ENCODE measurements at regions not wholly inside any gene's neighbourhood (a gene's known extent, or its start where the extent isn't known, plus 50 kb on each side); places are given as distances from the start of the nearest gene placed in this dataset.

DNA sequence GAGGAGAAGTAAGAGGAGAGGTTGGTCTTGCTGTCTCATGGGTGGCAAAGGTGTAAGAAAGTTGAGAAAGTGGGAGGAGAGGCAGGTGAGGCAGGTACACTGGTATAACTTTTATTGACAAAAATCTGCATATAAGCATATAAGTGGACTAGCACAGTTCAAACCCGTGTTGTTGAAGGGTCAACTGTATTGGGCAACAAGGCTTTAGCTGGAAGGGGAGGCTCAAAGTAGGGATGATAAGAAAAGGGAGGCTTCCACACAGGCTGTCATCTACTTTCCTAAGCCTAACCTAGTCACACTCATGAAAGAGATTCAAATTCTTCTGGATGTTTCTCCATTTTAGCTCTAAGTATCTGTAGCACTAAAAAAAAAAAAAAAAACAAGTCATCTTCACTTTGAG, 188.1 kb upstream of the SEMA6D start:
- H3K9me3 ChIP-seq (replicated peaks), result no peaks in the 10 kb centered on the region
- no peaks in the 10 kb centered on the region for H3K36me3 ChIP-seq
- intact Hi-C loops (cut with micrococcal nuclease), result no loop called here
- H3K27me3 ChIP-seq (ENCODE audit: low read depth), result no peaks in the 10 kb centered on the region
- TF ChIP-seq, protein P1, sequence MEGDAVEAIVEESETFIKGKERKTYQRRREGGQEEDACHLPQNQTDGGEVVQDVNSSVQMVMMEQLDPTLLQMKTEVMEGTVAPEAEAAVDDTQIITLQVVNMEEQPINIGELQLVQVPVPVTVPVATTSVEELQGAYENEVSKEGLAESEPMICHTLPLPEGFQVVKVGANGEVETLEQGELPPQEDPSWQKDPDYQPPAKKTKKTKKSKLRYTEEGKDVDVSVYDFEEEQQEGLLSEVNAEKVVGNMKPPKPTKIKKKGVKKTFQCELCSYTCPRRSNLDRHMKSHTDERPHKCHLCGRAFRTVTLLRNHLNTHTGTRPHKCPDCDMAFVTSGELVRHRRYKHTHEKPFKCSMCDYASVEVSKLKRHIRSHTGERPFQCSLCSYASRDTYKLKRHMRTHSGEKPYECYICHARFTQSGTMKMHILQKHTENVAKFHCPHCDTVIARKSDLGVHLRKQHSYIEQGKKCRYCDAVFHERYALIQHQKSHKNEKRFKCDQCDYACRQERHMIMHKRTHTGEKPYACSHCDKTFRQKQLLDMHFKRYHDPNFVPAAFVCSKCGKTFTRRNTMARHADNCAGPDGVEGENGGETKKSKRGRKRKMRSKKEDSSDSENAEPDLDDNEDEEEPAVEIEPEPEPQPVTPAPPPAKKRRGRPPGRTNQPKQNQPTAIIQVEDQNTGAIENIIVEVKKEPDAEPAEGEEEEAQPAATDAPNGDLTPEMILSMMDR (IDR thresholded peaks at IDR 0.05; ENCODE audit: borderline replicate concordance), result no peak
- no peak for DNase-seq
- H3K4me3 ChIP-seq, result no peak overlapping the region
- H3K4me1 ChIP-seq, result peaks cover 4% of the 10 kb centered on the region
- H3K27ac ChIP-seq (replicated peaks), result no peak overlapping the region

- no peak for DNase-seq
- Histone ChIP-seq H3K27me3 (ENCODE audit: low read depth) (no peaks in the 10 kb centered on the region), H3K36me3 (no peaks in the 10 kb centered on the region), H3K9me3 (replicated peaks) (no peaks in the 10 kb centered on the region), H3K4me1 (no peaks in the 10 kb centered on the region), H3K27ac (replicated peaks) (no peak overlapping the region), H3K4me3 (no peak overlapping the region)
- intact Hi-C loops (cut with micrococcal nuclease), result no loop called here
- TF ChIP-seq, protein P1 (IDR thresholded peaks at IDR 0.05; ENCODE audit: borderline replicate concordance), result no peak
Measured at GRCh38 chr15:47534673-47535072, 182.6 kb upstream of the SEMA6D start.

- no peaks in the 10 kb centered on the region for H3K4me1 ChIP-seq
- TF ChIP-seq, protein P1 (IDR thresholded peaks at IDR 0.05; ENCODE audit: borderline replicate concordance), result no peak
- no peak for DNase-seq
- intact Hi-C loops (cut with micrococcal nuclease), result no loop called here
- no peak overlapping the region for H3K4me3 ChIP-seq
- no peak overlapping the region for H3K27ac ChIP-seq (replicated peaks)
- H3K27me3 ChIP-seq (ENCODE audit: low read depth), result no peaks in the 10 kb centered on the region
- H3K9me3 ChIP-seq (replicated peaks), result no peaks in the 10 kb centered on the region
- H3K36me3 ChIP-seq, result no peaks in the 10 kb centered on the region
Measured at GRCh38 chr15:47541562-47541961, 175.7 kb upstream of the SEMA6D start.

GRCh38 chr15:47542312-47542989, 174.9 kb upstream of the SEMA6D start:
- TF ChIP-seq, protein P1 (IDR thresholded peaks at IDR 0.05; ENCODE audit: borderline replicate concordance), result no peak
- intact Hi-C loops (cut with micrococcal nuclease), result no loop called here
- Histone ChIP-seq H3K27ac (replicated peaks) (no peak overlapping the region), H3K27me3 (ENCODE audit: low read depth) (no peaks in the 10 kb centered on the region), H3K36me3 (no peaks in the 10 kb centered on the region), H3K4me1 (no peaks in the 10 kb centered on the region), H3K4me3 (no peak overlapping the region), H3K9me3 (replicated peaks) (no peaks in the 10 kb centered on the region)
- DNase-seq, result no peak

DNA sequence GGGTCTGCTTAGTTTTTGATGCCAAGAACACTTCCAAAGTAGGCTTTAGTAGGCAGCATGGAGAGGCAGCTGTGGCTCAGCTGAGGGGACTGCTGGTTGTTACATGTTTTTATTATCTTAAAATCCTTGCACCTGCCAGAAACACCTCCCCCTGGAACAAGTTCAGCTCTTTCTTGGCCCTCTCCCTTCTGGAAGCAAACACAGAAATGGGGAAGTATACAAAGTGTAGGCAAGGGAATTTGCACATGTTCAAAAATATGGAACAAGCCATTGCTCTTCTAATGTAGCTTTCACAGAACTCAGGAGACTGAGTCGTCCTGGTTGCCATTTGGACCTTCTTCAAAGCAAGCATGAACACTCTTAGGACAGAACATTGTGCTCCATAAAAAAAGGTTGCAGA, 169.1 kb upstream of the SEMA6D start:
- no peaks in the 10 kb centered on the region for H3K4me1 ChIP-seq
- intact Hi-C loops (cut with micrococcal nuclease), result no loop called here
- H3K27me3 ChIP-seq (ENCODE audit: low read depth), result no peaks in the 10 kb centered on the region
- H3K36me3 ChIP-seq, result no peaks in the 10 kb centered on the region
- TF ChIP-seq, protein P1 (IDR thresholded peaks at IDR 0.05; ENCODE audit: borderline replicate concordance), result no peak
- DNase-seq, result no peak
- H3K4me3 ChIP-seq, result no peak overlapping the region
- H3K27ac ChIP-seq (replicated peaks), result no peak overlapping the region
- H3K9me3 ChIP-seq (replicated peaks), result no peaks in the 10 kb centered on the region
